GM12878 (cell line): ENCODE measurements at regions not wholly inside any gene's neighbourhood (a gene's known extent, or its start where the extent isn't known, plus 50 kb on each side); places are given as distances from the start of the nearest gene placed in this dataset.

Source experiments
- ATAC-seq: fragments of 200-7000 bp; cut with Tn5 transposase; 3 replicates; pipeline ENCODE4 v1.9.1; 2020; ENCODE audit warnings: mild to moderate bottlenecking, moderate library complexity
- BruUV-seq: library from RNA; stranded (reverse); fragments of 400-500 nt; replicated peaks from 2 replicates; lab custom pipeline; 2021; lab: Mats Ljungman, UMichigan
- CTCF ChIA-PET: fragments of 300-600 bp; sonication (Branson Sonifier 250); formaldehyde crosslinking; extraction: SDS; loops from one replicate; lab custom pipeline; 2021; ENCODE audit warnings: inconsistent platforms; lab: Yijun Ruan, JAX
- POLR2A ChIA-PET: fragments of 350-600 bp; formaldehyde crosslinking; extraction: SDS; loops from one replicate; lab custom pipeline; 2021; ENCODE audit warnings: inconsistent platforms; lab: Charles Lee
- RAD21 ChIA-PET: fragments of 300-600 bp; sonication (Branson Sonifier 250); formaldehyde crosslinking; loops from one replicate; lab custom pipeline; 2023; ENCODE audit warnings: antibody characterized with exemption; ENCODE audit not compliant: unreplicated experiment; lab: Charles Lee
- SMC1A ChIA-PET: fragments of 300-600 bp; sonication (Branson Sonifier 250); formaldehyde crosslinking; loops from one replicate; lab custom pipeline; 2023; ENCODE audit not compliant: unreplicated experiment, uncharacterized antibody; lab: Charles Lee
- DNase-seq: peaks from one replicate; pipeline ENCODE4 v3.0.0-alpha.2; 2011; ENCODE audit warnings: low read depth, low spot score
- FAIRE-seq: peaks from 3 replicates; lab custom pipeline; 2011; peaks lifted over from hg19 to GRCh38; lab: Jason Lieb, UNC
- H2AFZ ChIP-seq: 2 replicates; pipeline ENCODE4 v1.6.0; 2011; ENCODE audit warnings: low read depth, low read length, control low read depth; ENCODE audit not compliant: control insufficient read depth
- H3K27ac ChIP-seq: 2 replicates; pipeline ENCODE4 v1.5.1; 2011; ENCODE audit warnings: control low read depth; ENCODE audit not compliant: control insufficient read depth, insufficient read depth
- H3K27me3 ChIP-seq, 2 experiments: replicated peaks in 1 of 2; 2 replicates each; pipeline versions ENCODE4 v1.6.0 to v1.6.1; 2011; ENCODE audit warnings: low read length in 1 of 2; ENCODE audit not compliant: control insufficient read depth in 2 of 2, insufficient read depth in 2 of 2
- H3K36me3 ChIP-seq, 2 experiments: 2 replicates each; pipeline ENCODE4 v1.5.1; 2011; ENCODE audit warnings: low read length in 1 of 2; ENCODE audit not compliant: control insufficient read depth in 2 of 2, insufficient read depth in 2 of 2
- H3K4me1 ChIP-seq: 2 replicates; pipeline ENCODE4 v1.6.1; 2011; ENCODE audit warnings: mild to moderate bottlenecking, low read length, moderate library complexity, mixed read lengths; ENCODE audit not compliant: control insufficient read depth, insufficient read depth
- H3K4me2 ChIP-seq: 2 replicates; pipeline ENCODE4 v1.6.0; 2011; ENCODE audit warnings: control low read depth; ENCODE audit not compliant: control insufficient read depth, insufficient read depth
- H3K4me3 ChIP-seq: fragments of 200-600 bp; sonication (generic); 2 replicates; pipeline ENCODE4 v1.5.1; 2016
- H3K79me2 ChIP-seq: 2 replicates; pipeline ENCODE4 v1.6.0; 2011; ENCODE audit warnings: low read length; ENCODE audit not compliant: control insufficient read depth, insufficient read depth
- H3K9ac ChIP-seq: 2 replicates; pipeline ENCODE4 v1.8.0; 2011; ENCODE audit warnings: low read length, control low read depth, mixed read lengths; ENCODE audit not compliant: control insufficient read depth, insufficient read depth
- H3K9me3 ChIP-seq: replicated peaks from 3 replicates; pipeline ENCODE4 v1.5.1; 2011; ENCODE audit warnings: mild to moderate bottlenecking, low read length; ENCODE audit not compliant: control insufficient read depth, insufficient read depth
- H4K20me1 ChIP-seq: 2 replicates; pipeline ENCODE4 v1.6.0; 2011; ENCODE audit not compliant: control insufficient read depth, insufficient read depth
- EP300 ChIP-seq, 2 experiments: fragments of 150-350 bp in 1 of 2; IDR thresholded peaks; 2 replicates each; pipeline ENCODE4 v1.6.1; 2011 to 2012; ENCODE audit warnings: low read depth in 2 of 2, low read length in 2 of 2, borderline replicate concordance in 1 of 2, improper control_type of control experiment in 1 of 2, inconsistent platforms in 1 of 2; ENCODE audit not compliant: control insufficient read depth in 1 of 2
- ESRRA ChIP-seq: IDR thresholded peaks from 2 replicates; pipeline ENCODE4 v1.6.1; 2012; ENCODE audit warnings: mild to moderate bottlenecking, low read length, improper control_type of control experiment
- MEF2B ChIP-seq: fragments of 450-650 bp; IDR thresholded peaks from 2 replicates; pipeline ENCODE4 v1.6.1; 2018; ENCODE audit warnings: mild to moderate bottlenecking, moderate library complexity; ENCODE audit not compliant: partially characterized antibody, poor library complexity, severe bottlenecking
- MXI1 ChIP-seq: fragments of 150-350 bp; IDR thresholded peaks from 2 replicates; pipeline ENCODE4 v1.6.1; 2011; ENCODE audit warnings: low read depth, mild to moderate bottlenecking, inconsistent platforms, low read length, improper control_type of control experiment
- NR2F1 ChIP-seq: fragments of 450-650 bp; conservative IDR thresholded peaks from 2 replicates; pipeline ENCODE4 v1.6.1; 2017; ENCODE audit warnings: mild to moderate bottlenecking
- RBBP5 ChIP-seq: fragments of 200-600 bp; sonication (generic); conservative IDR thresholded peaks from 2 replicates; pipeline ENCODE4 v1.6.1; 2016
- WGBS: methylation state at CpG from one replicate; pipeline ENCODE4 v1.1.6; 2016; ENCODE audit warnings: low lambda C conversion rate; ENCODE audit not compliant: insufficient replicate concordance, insufficient coverage; ENCODE audit errors: missing lambda C conversion rate; 5-methylcytosine and 5-hydroxymethylcytosine counted together
- in situ Hi-C: fragments of 300-500 bp; cut with MboI; formaldehyde crosslinking; loops from 9 replicates; pipeline ENCODE4 v1.14.3; 2018; ENCODE audit warnings: mixed read lengths
- intact Hi-C: fragments of 100-400 bp; cut with micrococcal nuclease; formaldehyde crosslinking; loops from one replicate; pipeline ENCODE4 v1.14.2; 2022; ENCODE audit not compliant: unreplicated experiment
- TF ChIP-seq, protein P1 (sequence below): fragments of 450-650 bp; IDR thresholded peaks from 2 replicates; pipeline ENCODE4 v1.6.1; 2017; ENCODE audit warnings: antibody characterized with exemption, mild to moderate bottlenecking, moderate library complexity
- TF ChIP-seq, protein P2 (sequence below): IDR thresholded peaks from 2 replicates; pipeline ENCODE4 v1.6.1; 2012; ENCODE audit warnings: low read length, inconsistent platforms
- TF ChIP-seq, protein P3 (sequence below): fragments of 450-650 bp; IDR thresholded peaks from 2 replicates; pipeline ENCODE4 v1.6.1; 2017; ENCODE audit warnings: mild to moderate bottlenecking
- TF ChIP-seq, protein P4 (sequence below): fragments of 450-650 bp; IDR thresholded peaks from 2 replicates; pipeline ENCODE4 v1.6.1; 2017; ENCODE audit warnings: mild to moderate bottlenecking, low read depth, inconsistent platforms; ENCODE audit not compliant: poor library complexity, severe bottlenecking
- TF ChIP-seq, protein P5 (sequence below): IDR thresholded peaks from 2 replicates; pipeline ENCODE4 v1.6.1; 2011; ENCODE audit warnings: low read depth, low read length, improper control_type of control experiment, borderline replicate concordance

DNA sequence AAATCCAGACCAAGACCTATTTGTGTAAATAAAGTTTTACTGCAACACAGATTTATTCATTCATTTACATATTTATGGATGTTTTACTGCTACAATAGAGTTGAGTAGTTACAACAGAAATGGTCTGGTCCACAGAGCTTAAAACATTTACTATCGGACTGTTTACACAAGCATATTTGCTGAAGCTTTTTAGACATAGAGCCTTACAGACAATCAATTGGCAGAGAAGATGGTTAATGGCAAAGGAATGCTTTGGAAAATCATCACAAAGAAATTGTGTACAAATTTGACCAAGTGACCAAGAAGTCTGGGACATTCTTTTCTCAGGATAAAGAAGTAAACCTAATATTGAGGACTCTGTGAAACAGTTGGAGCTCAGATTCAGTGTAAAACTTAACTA, 504.3 kb downstream of the SLC16A7 start:
- H3K4me2 ChIP-seq = no peak overlapping the region
- no peak for TF ChIP-seq ESRRA
- TF ChIP-seq, protein P1, sequence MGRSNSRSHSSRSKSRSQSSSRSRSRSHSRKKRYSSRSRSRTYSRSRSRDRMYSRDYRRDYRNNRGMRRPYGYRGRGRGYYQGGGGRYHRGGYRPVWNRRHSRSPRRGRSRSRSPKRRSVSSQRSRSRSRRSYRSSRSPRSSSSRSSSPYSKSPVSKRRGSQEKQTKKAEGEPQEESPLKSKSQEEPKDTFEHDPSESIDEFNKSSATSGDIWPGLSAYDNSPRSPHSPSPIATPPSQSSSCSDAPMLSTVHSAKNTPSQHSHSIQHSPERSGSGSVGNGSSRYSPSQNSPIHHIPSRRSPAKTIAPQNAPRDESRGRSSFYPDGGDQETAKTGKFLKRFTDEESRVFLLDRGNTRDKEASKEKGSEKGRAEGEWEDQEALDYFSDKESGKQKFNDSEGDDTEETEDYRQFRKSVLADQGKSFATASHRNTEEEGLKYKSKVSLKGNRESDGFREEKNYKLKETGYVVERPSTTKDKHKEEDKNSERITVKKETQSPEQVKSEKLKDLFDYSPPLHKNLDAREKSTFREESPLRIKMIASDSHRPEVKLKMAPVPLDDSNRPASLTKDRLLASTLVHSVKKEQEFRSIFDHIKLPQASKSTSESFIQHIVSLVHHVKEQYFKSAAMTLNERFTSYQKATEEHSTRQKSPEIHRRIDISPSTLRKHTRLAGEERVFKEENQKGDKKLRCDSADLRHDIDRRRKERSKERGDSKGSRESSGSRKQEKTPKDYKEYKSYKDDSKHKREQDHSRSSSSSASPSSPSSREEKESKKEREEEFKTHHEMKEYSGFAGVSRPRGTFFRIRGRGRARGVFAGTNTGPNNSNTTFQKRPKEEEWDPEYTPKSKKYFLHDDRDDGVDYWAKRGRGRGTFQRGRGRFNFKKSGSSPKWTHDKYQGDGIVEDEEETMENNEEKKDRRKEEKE = no peak
- TF ChIP-seq MEF2B = no peak
- TF ChIP-seq, protein P2, sequence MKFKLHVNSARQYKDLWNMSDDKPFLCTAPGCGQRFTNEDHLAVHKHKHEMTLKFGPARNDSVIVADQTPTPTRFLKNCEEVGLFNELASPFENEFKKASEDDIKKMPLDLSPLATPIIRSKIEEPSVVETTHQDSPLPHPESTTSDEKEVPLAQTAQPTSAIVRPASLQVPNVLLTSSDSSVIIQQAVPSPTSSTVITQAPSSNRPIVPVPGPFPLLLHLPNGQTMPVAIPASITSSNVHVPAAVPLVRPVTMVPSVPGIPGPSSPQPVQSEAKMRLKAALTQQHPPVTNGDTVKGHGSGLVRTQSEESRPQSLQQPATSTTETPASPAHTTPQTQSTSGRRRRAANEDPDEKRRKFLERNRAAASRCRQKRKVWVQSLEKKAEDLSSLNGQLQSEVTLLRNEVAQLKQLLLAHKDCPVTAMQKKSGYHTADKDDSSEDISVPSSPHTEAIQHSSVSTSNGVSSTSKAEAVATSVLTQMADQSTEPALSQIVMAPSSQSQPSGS = no peak
- TF ChIP-seq, protein P3, sequence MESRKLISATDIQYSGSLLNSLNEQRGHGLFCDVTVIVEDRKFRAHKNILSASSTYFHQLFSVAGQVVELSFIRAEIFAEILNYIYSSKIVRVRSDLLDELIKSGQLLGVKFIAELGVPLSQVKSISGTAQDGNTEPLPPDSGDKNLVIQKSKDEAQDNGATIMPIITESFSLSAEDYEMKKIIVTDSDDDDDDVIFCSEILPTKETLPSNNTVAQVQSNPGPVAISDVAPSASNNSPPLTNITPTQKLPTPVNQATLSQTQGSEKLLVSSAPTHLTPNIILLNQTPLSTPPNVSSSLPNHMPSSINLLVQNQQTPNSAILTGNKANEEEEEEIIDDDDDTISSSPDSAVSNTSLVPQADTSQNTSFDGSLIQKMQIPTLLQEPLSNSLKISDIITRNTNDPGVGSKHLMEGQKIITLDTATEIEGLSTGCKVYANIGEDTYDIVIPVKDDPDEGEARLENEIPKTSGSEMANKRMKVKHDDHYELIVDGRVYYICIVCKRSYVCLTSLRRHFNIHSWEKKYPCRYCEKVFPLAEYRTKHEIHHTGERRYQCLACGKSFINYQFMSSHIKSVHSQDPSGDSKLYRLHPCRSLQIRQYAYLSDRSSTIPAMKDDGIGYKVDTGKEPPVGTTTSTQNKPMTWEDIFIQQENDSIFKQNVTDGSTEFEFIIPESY = no peak
- no peak for TF ChIP-seq MXI1
- TF ChIP-seq, protein P4, sequence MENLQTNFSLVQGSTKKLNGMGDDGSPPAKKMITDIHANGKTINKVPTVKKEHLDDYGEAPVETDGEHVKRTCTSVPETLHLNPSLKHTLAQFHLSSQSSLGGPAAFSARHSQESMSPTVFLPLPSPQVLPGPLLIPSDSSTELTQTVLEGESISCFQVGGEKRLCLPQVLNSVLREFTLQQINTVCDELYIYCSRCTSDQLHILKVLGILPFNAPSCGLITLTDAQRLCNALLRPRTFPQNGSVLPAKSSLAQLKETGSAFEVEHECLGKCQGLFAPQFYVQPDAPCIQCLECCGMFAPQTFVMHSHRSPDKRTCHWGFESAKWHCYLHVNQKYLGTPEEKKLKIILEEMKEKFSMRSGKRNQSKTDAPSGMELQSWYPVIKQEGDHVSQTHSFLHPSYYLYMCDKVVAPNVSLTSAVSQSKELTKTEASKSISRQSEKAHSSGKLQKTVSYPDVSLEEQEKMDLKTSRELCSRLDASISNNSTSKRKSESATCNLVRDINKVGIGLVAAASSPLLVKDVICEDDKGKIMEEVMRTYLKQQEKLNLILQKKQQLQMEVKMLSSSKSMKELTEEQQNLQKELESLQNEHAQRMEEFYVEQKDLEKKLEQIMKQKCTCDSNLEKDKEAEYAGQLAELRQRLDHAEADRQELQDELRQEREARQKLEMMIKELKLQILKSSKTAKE = no peak
- TF ChIP-seq RBBP5 = no peak
- TF ChIP-seq EP300 (IDR thresholded peaks at IDR 0.05; ENCODE audit: borderline replicate concordance in 1 of 2, control insufficient read depth in 1 of 2, low read depth in 2 of 2, low read length in 2 of 2) = no peak
- no peak for TF ChIP-seq NR2F1
- TF ChIP-seq, protein P5, sequence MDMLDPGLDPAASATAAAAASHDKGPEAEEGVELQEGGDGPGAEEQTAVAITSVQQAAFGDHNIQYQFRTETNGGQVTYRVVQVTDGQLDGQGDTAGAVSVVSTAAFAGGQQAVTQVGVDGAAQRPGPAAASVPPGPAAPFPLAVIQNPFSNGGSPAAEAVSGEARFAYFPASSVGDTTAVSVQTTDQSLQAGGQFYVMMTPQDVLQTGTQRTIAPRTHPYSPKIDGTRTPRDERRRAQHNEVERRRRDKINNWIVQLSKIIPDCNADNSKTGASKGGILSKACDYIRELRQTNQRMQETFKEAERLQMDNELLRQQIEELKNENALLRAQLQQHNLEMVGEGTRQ = no peak
- POLR2A ChIA-PET = no interaction called here
- H3K9ac ChIP-seq = no peak overlapping the region
- WGBS = 41% methylated on average over 1 of the region's 1 CpG
- no peaks in the 10 kb centered on the region for H3K4me1 ChIP-seq
- H4K20me1 ChIP-seq = no peaks in the 10 kb centered on the region
- no TSS peak for BruUV-seq
- no peaks in the 10 kb centered on the region for H3K36me3 ChIP-seq
- intact Hi-C loops (no loop called here), in situ Hi-C loops (no loop called here)
- CTCF ChIA-PET = no interaction called here
- no peak for DNase-seq
- H3K4me3 ChIP-seq = no peak overlapping the region
- H3K27ac ChIP-seq = no peak overlapping the region
- no peak for ATAC-seq
- RAD21 ChIA-PET = no interaction called here
- no peaks in the 10 kb centered on the region for H3K79me2 ChIP-seq
- no peak overlapping the region for H2AFZ ChIP-seq
- SMC1A ChIA-PET = no interaction called here
- H3K9me3 ChIP-seq = no peaks in the 10 kb centered on the region; the same call in 2 of the 3 replicates
- no peaks in the 10 kb centered on the region for H3K27me3 ChIP-seq
- no peak for FAIRE-seq
